A549 (cell line): ENCODE measurements at regions not wholly inside any gene's neighbourhood (a gene's known extent, or its start where the extent isn't known, plus 50 kb on each side); places are given as distances from the start of the nearest gene placed in this dataset.

Experiments
- CHD2 ChIP-seq: fragments of 150-350 bp; IDR thresholded peaks from 2 replicates; pipeline ENCODE4 v1.6.1; 2014; ENCODE audit warnings: low read length; ENCODE audit not compliant: partially characterized antibody
- EHMT2 ChIP-seq: fragments of 200-600 bp; sonication (generic); IDR thresholded peaks from 2 replicates; pipeline ENCODE4 v1.6.1; 2016; ENCODE audit warnings: antibody characterized with exemption, low read depth, mild to moderate bottlenecking, moderate library complexity
- FOXS1 ChIP-seq: fragments of 250-450 bp; sonication (Bioruptor Pico); IDR thresholded peaks from 2 replicates; pipeline ENCODE4 v1.5.0; 2020; ENCODE audit warnings: mild to moderate bottlenecking, moderate library complexity
- HOXB13 ChIP-seq: fragments of 250-450 bp; sonication (Bioruptor Pico); IDR thresholded peaks from 2 replicates; pipeline ENCODE4 v1.5.0; 2020; ENCODE audit warnings: low read depth, mild to moderate bottlenecking, moderate library complexity
- JUN ChIP-seq, 2 experiments: fragments of >200 bp; sonication (Bioruptor Twin); formaldehyde crosslinking; IDR thresholded peaks; 2 replicates in 1 of 2; 3 replicates in 1 of 2; pipeline ENCODE4 v1.6.1; 2016 to 2017
- NR3C1 ChIP-seq: fragments of >200 bp; sonication (Bioruptor Twin); formaldehyde crosslinking; IDR thresholded peaks from 3 replicates; pipeline ENCODE4 v1.6.1; 2017
- POLR2A ChIP-seq: IDR thresholded peaks from 2 replicates; pipeline ENCODE4 v1.6.1; 2012; ENCODE audit warnings: mild to moderate bottlenecking, low read length
- SMC3 ChIP-seq: fragments of >200 bp; sonication (Bioruptor Twin); formaldehyde crosslinking; IDR thresholded peaks from 3 replicates; pipeline ENCODE4 v1.6.1; 2018; ENCODE audit warnings: inconsistent platforms
- SREBF2 ChIP-seq: fragments of 450-650 bp; IDR thresholded peaks from 2 replicates; pipeline ENCODE4 v1.6.1; 2014; ENCODE audit warnings: mild to moderate bottlenecking, moderate library complexity
- TF ChIP-seq, protein P1 (sequence below): fragments of >200 bp; sonication (Bioruptor Twin); formaldehyde crosslinking; IDR thresholded peaks from 3 replicates; pipeline ENCODE4 v1.5.1; 2016
- TF ChIP-seq, protein P2 (sequence below): fragments of 250-450 bp; sonication (Bioruptor Pico); IDR thresholded peaks from 2 replicates; pipeline ENCODE4 v1.5.0; 2021; ENCODE audit warnings: mild to moderate bottlenecking, moderate library complexity, borderline replicate concordance
- TF ChIP-seq, protein P3 (sequence below): fragments of 200-600 bp; sonication (generic); IDR thresholded peaks from 2 replicates; pipeline ENCODE4 v1.6.1; 2016; ENCODE audit warnings: antibody characterized with exemption, mild to moderate bottlenecking, moderate library complexity

DNA sequence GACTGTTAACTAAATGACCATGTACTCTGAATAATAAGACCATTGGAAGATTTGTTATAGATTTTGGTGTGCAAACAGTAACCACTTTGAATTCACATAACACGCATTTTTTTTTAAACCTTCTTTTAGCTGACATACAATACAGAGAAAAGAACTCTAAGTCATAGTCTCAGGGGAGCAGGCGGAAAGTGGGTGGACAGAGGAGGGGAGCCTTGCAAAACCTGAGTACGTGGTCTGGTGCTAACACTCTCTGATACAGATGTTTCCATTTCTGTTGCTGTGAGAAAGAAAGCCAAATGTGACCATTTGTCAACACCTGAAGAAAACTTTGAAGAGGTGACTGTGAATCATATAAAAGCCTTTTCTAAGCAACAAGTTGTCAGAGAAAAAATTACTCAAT lies 151.8 kb upstream of the GCFC2 start:
- TF ChIP-seq, protein P1, sequence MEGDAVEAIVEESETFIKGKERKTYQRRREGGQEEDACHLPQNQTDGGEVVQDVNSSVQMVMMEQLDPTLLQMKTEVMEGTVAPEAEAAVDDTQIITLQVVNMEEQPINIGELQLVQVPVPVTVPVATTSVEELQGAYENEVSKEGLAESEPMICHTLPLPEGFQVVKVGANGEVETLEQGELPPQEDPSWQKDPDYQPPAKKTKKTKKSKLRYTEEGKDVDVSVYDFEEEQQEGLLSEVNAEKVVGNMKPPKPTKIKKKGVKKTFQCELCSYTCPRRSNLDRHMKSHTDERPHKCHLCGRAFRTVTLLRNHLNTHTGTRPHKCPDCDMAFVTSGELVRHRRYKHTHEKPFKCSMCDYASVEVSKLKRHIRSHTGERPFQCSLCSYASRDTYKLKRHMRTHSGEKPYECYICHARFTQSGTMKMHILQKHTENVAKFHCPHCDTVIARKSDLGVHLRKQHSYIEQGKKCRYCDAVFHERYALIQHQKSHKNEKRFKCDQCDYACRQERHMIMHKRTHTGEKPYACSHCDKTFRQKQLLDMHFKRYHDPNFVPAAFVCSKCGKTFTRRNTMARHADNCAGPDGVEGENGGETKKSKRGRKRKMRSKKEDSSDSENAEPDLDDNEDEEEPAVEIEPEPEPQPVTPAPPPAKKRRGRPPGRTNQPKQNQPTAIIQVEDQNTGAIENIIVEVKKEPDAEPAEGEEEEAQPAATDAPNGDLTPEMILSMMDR = no peak
- TF ChIP-seq SREBF2 = no peak
- TF ChIP-seq HOXB13 = no peak
- no peak for TF ChIP-seq CHD2
- no peak for TF ChIP-seq SMC3
- TF ChIP-seq EHMT2 = no peak
- no peak for TF ChIP-seq FOXS1
- TF ChIP-seq, protein P2, sequence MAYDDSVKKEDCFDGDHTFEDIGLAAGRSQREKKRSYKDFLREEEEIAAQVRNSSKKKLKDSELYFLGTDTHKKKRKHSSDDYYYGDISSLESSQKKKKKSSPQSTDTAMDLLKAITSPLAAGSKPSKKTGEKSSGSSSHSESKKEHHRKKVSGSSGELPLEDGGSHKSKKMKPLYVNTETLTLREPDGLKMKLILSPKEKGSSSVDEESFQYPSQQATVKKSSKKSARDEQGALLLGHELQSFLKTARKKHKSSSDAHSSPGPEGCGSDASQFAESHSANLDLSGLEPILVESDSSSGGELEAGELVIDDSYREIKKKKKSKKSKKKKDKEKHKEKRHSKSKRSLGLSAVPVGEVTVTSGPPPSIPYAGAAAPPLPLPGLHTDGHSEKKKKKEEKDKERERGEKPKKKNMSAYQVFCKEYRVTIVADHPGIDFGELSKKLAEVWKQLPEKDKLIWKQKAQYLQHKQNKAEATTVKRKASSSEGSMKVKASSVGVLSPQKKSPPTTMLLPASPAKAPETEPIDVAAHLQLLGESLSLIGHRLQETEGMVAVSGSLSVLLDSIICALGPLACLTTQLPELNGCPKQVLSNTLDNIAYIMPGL = no peak
- TF ChIP-seq, protein P3, sequence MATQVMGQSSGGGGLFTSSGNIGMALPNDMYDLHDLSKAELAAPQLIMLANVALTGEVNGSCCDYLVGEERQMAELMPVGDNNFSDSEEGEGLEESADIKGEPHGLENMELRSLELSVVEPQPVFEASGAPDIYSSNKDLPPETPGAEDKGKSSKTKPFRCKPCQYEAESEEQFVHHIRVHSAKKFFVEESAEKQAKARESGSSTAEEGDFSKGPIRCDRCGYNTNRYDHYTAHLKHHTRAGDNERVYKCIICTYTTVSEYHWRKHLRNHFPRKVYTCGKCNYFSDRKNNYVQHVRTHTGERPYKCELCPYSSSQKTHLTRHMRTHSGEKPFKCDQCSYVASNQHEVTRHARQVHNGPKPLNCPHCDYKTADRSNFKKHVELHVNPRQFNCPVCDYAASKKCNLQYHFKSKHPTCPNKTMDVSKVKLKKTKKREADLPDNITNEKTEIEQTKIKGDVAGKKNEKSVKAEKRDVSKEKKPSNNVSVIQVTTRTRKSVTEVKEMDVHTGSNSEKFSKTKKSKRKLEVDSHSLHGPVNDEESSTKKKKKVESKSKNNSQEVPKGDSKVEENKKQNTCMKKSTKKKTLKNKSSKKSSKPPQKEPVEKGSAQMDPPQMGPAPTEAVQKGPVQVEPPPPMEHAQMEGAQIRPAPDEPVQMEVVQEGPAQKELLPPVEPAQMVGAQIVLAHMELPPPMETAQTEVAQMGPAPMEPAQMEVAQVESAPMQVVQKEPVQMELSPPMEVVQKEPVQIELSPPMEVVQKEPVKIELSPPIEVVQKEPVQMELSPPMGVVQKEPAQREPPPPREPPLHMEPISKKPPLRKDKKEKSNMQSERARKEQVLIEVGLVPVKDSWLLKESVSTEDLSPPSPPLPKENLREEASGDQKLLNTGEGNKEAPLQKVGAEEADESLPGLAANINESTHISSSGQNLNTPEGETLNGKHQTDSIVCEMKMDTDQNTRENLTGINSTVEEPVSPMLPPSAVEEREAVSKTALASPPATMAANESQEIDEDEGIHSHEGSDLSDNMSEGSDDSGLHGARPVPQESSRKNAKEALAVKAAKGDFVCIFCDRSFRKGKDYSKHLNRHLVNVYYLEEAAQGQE = no peak
- no peak for TF ChIP-seq POLR2A
- TF ChIP-seq JUN (IDR thresholded peaks at IDR 0.05) = no peak
- no peak for TF ChIP-seq NR3C1
